ENCODE measurements at regions not wholly inside any gene's neighbourhood (a gene's known extent, or its start where the extent isn't known, plus 50 kb on each side); places are given as distances from the start of the nearest gene placed in this dataset.

DNA sequence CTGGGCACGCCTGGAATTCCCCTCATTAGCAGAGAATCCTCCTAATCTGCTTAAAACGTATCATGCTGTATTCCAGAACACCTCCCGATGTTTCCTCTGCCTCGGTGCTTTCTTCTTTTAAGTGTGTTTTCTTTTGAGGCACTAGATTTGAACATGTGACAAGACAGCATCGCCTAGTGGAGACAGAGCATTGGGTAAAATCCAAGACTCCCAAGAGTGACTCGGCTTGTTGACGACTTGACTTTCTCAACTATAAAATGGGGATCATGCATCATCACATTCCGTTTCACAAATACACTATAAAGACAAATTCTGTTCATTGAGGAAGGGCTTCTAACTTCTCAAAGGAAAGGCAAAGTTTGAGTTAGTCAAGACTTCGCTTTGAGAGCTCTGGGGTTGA lies 105.6 kb upstream of the RNF32 start:
- TF ChIP-seq TAF1 (IDR thresholded peaks at IDR 0.05; ENCODE audit: low read depth, low read length) (no peak), POLR2AphosphoS5 (IDR thresholded peaks at IDR 0.05; ENCODE audit: low read depth, low read length) (no peak)
